GM23338 (cell line): ENCODE measurements at regions not wholly inside any gene's neighbourhood (a gene's known extent, or its start where the extent isn't known, plus 50 kb on each side); places are given as distances from the start of the nearest gene placed in this dataset.

ENCODE experiments used
- ATAC-seq: fragments of 200-7000 bp; cut with Tn5 transposase; 3 replicates; pipeline ENCODE4 v1.9.1; 2020
- DNase-seq: peaks from one replicate; pipeline ENCODE4 v3.0.0-alpha.2; 2015; ENCODE audit warnings: low spot score
- H2AFZ ChIP-seq: fragments of 200-600 bp; sonication (generic); 2 replicates; pipeline ENCODE4 v1.8.0; 2016; ENCODE audit warnings: antibody characterized with exemption, mild to moderate bottlenecking, moderate library complexity
- H3F3A ChIP-seq: fragments of 200-600 bp; sonication (generic); replicated peaks from 2 replicates; pipeline ENCODE4 v1.8.0; 2017; ENCODE audit warnings: antibody characterized with exemption, mixed run types, low read depth
- H3K27ac ChIP-seq: fragments of 200-600 bp; sonication (generic); 2 replicates; pipeline ENCODE4 v1.6.1; 2016; ENCODE audit warnings: low read depth
- H3K27me3 ChIP-seq: fragments of 200-600 bp; sonication (generic); 2 replicates; pipeline ENCODE4 v1.8.0; 2016; ENCODE audit warnings: mild to moderate bottlenecking, mixed run types, moderate library complexity; ENCODE audit not compliant: insufficient read depth
- H3K36me3 ChIP-seq: fragments of 200-600 bp; sonication (generic); 2 replicates; pipeline ENCODE4 v1.8.0; 2016; ENCODE audit warnings: mild to moderate bottlenecking; ENCODE audit not compliant: insufficient read depth
- H3K4me1 ChIP-seq: fragments of 200-600 bp; sonication (generic); 2 replicates; pipeline ENCODE4 v1.8.0; 2016; ENCODE audit warnings: mild to moderate bottlenecking, moderate library complexity; ENCODE audit not compliant: insufficient read depth
- H3K4me2 ChIP-seq: fragments of 200-600 bp; sonication (generic); 2 replicates; pipeline ENCODE4 v1.7.1; 2017; ENCODE audit warnings: mixed run types
- H3K4me3 ChIP-seq: fragments of 200-600 bp; sonication (generic); 2 replicates; pipeline ENCODE4 v1.6.1; 2016; ENCODE audit warnings: mixed run types
- H3K79me2 ChIP-seq: fragments of 200-600 bp; sonication (generic); replicated peaks from 2 replicates; pipeline ENCODE4 v1.8.0; 2017; ENCODE audit warnings: mild to moderate bottlenecking; ENCODE audit not compliant: insufficient read depth
- H3K9me2 ChIP-seq: fragments of 200-600 bp; sonication (generic); 2 replicates; pipeline ENCODE4 v1.8.0; 2017; ENCODE audit not compliant: insufficient read depth
- H4K20me1 ChIP-seq: fragments of 200-600 bp; sonication (generic); replicated peaks from 2 replicates; pipeline ENCODE4 v1.8.0; 2017; ENCODE audit warnings: mild to moderate bottlenecking; ENCODE audit not compliant: insufficient read depth
- H3K27ac Mint-ChIP-seq: 2 replicates; pipeline ENCODE4 v1.8.0; 2020; ENCODE audit warnings: inconsistent platforms, mild to moderate bottlenecking, moderate library complexity, mixed read lengths
- H3K27me3 Mint-ChIP-seq: 3 replicates; pipeline ENCODE4 v1.8.0; 2022; ENCODE audit warnings: low read depth, mild to moderate bottlenecking, moderate library complexity, mixed read lengths, inconsistent platforms; ENCODE audit not compliant: insufficient read depth, poor library complexity
- H3K36me3 Mint-ChIP-seq: 3 replicates; pipeline ENCODE4 v1.8.0; 2021; ENCODE audit warnings: low read depth, mild to moderate bottlenecking, inconsistent platforms, moderate library complexity, mixed read lengths
- H3K4me1 Mint-ChIP-seq: 3 replicates; pipeline ENCODE4 v1.8.0; 2020; ENCODE audit warnings: mild to moderate bottlenecking, inconsistent platforms, mixed read lengths
- H3K4me3 Mint-ChIP-seq: 3 replicates; pipeline ENCODE4 v1.8.0; 2021; ENCODE audit warnings: moderate library complexity, mild to moderate bottlenecking, inconsistent platforms, mixed read lengths
- H3K9me3 Mint-ChIP-seq: 3 replicates; pipeline ENCODE4 v1.8.0; 2020; ENCODE audit warnings: moderate library complexity, mild to moderate bottlenecking, inconsistent platforms, mixed read lengths
- CREB1 ChIP-seq: fragments of 250-450 bp; sonication (Bioruptor Pico); IDR thresholded peaks from 2 replicates; pipeline ENCODE4 v1.5.0; 2020; ENCODE audit warnings: low read depth, mild to moderate bottlenecking, moderate library complexity
- EZH2 ChIP-seq: fragments of 200-600 bp; sonication (generic); IDR thresholded peaks from one replicate; pipeline ENCODE4 v1.8.0; 2017; ENCODE audit warnings: antibody characterized with exemption, mild to moderate bottlenecking, low read depth; ENCODE audit not compliant: unreplicated experiment
- EZH2phosphoT487 ChIP-seq: fragments of 200-600 bp; sonication (generic); IDR thresholded peaks from one replicate; pipeline ENCODE4 v1.8.1; 2018; ENCODE audit warnings: antibody characterized with exemption; ENCODE audit not compliant: unreplicated experiment
- JUNB ChIP-seq: IDR thresholded peaks from one replicate; pipeline ENCODE4 v1.6.1; 2016; ENCODE audit warnings: antibody characterized with exemption; ENCODE audit not compliant: unreplicated experiment
- NANOG ChIP-seq: IDR thresholded peaks from 2 replicates; pipeline ENCODE4 v1.6.1; 2016; ENCODE audit warnings: antibody characterized with exemption, borderline replicate concordance
- POLR2AphosphoS5 ChIP-seq: IDR thresholded peaks from 2 replicates; pipeline ENCODE4 v1.6.1; 2016; ENCODE audit warnings: antibody characterized with exemption, low read depth
- STAT1 ChIP-seq: IDR thresholded peaks from one replicate; pipeline ENCODE4 v1.6.1; 2016; ENCODE audit warnings: antibody characterized with exemption; ENCODE audit not compliant: unreplicated experiment
- ZNF114 ChIP-seq: fragments of 250-450 bp; sonication (Bioruptor Pico); IDR thresholded peaks from 2 replicates; pipeline ENCODE4 v1.5.0; 2020; ENCODE audit warnings: mild to moderate bottlenecking, moderate library complexity
- ZNF331 ChIP-seq: fragments of 250-450 bp; sonication (Bioruptor Pico); IDR thresholded peaks from 2 replicates; pipeline ENCODE4 v1.5.0; 2020; ENCODE audit warnings: low read depth, mild to moderate bottlenecking, moderate library complexity
- TF ChIP-seq, protein P1 (sequence below): fragments of 250-450 bp; sonication (Bioruptor Pico); IDR thresholded peaks from 2 replicates; pipeline ENCODE4 v1.5.0; 2020; ENCODE audit warnings: mild to moderate bottlenecking, moderate library complexity
- TF ChIP-seq, protein P2 (sequence below): IDR thresholded peaks from one replicate; pipeline ENCODE4 v1.6.1; 2018; ENCODE audit warnings: antibody characterized with exemption; ENCODE audit not compliant: unreplicated experiment
- TF ChIP-seq, protein P3 (sequence below): IDR thresholded peaks from 2 replicates; pipeline ENCODE4 v1.6.1; 2016; ENCODE audit warnings: antibody characterized with exemption
- TF ChIP-seq, protein P4 (sequence below), 2 experiments: fragments of 200-600 bp in 1 of 2; sonication (generic) in 1 of 2; conservative IDR thresholded peaks; 2 replicates each; pipeline versions ENCODE4 v1.5.1 to v1.6.1; 2016 to 2017; ENCODE audit warnings: antibody characterized with exemption in 2 of 2, low read depth in 2 of 2, mild to moderate bottlenecking in 2 of 2, moderate library complexity in 1 of 2

DNA sequence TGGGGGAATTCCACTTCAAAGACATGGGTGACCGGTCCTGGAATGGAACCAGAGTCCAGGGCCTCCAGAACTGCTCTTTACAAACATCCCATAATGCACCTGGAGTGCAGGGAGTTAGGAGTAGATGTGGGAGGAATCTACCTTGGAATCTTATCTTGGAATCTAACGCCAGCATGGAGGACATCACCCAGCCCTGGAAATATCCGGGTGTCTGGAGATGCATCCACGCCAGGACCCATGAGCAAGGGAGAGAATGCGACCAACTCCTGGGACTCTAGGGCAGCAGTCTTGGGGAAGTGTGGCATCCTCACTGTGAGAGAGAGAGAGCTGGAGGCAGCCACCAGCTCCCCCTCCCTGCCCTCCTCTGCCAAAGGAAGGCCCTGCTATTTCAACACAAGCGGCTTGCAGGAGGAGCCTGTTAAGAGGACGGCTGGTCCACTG, 211.8 kb downstream of the UQCRFS1 start:
- Histone ChIP-seq H3K4me1 (no peaks in the 10 kb centered on the region), H3K4me3 (no peak overlapping the region), H3K4me2 (no peak overlapping the region), H3K36me3 (no peaks in the 10 kb centered on the region), H3K27ac (no peak overlapping the region), H3K27me3 (no peaks in the 10 kb centered on the region), H3F3A (no peaks in the 10 kb centered on the region), H3K9me2 (no peaks in the 10 kb centered on the region), H2AFZ (peak overlapping the region; percentile 25; the same call in 1 of the 2 replicates), H3K79me2 (no peaks in the 10 kb centered on the region), H4K20me1 (no peaks in the 10 kb centered on the region)
- no peak overlapping the region for H3K27ac Mint-ChIP-seq
- no peak; the same call in 2 of the 3 replicates for ATAC-seq
- peaks cover 18% of the 10 kb centered on the region for H3K4me1 Mint-ChIP-seq
- peaks cover 16% of the 10 kb centered on the region for H3K36me3 Mint-ChIP-seq
- no peak for TF ChIP-seq POLR2AphosphoS5
- TF ChIP-seq ZNF331 = no peak
- TF ChIP-seq STAT1 = no peak
- TF ChIP-seq JUNB = no peak
- no peak for TF ChIP-seq EZH2phosphoT487
- TF ChIP-seq, protein P1, sequence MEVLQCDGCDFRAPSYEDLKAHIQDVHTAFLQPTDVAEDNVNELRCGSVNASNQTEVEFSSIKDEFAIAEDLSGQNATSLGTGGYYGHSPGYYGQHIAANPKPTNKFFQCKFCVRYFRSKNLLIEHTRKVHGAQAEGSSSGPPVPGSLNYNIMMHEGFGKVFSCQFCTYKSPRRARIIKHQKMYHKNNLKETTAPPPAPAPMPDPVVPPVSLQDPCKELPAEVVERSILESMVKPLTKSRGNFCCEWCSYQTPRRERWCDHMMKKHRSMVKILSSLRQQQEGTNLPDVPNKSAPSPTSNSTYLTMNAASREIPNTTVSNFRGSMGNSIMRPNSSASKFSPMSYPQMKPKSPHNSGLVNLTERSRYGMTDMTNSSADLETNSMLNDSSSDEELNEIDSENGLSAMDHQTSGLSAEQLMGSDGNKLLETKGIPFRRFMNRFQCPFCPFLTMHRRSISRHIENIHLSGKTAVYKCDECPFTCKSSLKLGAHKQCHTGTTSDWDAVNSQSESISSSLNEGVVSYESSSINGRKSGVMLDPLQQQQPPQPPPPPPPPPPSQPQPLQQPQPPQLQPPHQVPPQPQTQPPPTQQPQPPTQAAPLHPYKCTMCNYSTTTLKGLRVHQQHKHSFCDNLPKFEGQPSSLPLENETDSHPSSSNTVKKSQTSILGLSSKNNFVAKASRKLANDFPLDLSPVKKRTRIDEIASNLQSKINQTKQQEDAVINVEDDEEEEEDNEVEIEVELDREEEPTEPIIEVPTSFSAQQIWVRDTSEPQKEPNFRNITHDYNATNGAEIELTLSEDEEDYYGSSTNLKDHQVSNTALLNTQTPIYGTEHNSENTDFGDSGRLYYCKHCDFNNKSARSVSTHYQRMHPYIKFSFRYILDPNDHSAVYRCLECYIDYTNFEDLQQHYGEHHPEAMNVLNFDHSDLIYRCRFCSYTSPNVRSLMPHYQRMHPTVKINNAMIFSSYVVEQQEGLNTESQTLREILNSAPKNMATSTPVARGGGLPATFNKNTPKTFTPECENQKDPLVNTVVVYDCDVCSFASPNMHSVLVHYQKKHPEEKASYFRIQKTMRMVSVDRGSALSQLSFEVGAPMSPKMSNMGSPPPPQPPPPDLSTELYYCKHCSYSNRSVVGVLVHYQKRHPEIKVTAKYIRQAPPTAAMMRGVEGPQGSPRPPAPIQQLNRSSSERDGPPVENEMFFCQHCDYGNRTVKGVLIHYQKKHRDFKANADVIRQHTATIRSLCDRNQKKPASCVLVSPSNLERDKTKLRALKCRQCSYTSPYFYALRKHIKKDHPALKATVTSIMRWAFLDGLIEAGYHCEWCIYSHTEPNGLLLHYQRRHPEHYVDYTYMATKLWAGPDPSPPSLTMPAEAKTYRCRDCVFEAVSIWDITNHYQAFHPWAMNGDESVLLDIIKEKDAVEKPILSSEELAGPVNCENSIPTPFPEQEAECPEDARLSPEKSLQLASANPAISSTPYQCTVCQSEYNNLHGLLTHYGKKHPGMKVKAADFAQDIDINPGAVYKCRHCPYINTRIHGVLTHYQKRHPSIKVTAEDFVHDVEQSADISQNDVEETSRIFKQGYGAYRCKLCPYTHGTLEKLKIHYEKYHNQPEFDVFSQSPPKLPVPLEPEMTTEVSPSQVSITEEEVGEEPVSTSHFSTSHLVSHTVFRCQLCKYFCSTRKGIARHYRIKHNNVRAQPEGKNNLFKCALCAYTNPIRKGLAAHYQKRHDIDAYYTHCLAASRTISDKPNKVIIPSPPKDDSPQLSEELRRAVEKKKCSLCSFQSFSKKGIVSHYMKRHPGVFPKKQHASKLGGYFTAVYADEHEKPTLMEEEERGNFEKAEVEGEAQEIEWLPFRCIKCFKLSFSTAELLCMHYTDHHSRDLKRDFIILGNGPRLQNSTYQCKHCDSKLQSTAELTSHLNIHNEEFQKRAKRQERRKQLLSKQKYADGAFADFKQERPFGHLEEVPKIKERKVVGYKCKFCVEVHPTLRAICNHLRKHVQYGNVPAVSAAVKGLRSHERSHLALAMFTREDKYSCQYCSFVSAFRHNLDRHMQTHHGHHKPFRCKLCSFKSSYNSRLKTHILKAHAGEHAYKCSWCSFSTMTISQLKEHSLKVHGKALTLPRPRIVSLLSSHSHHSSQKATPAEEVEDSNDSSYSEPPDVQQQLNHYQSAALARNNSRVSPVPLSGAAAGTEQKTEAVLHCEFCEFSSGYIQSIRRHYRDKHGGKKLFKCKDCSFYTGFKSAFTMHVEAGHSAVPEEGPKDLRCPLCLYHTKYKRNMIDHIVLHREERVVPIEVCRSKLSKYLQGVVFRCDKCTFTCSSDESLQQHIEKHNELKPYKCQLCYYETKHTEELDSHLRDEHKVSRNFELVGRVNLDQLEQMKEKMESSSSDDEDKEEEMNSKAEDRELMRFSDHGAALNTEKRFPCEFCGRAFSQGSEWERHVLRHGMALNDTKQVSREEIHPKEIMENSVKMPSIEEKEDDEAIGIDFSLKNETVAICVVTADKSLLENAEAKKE = no peak
- TF ChIP-seq, protein P2, sequence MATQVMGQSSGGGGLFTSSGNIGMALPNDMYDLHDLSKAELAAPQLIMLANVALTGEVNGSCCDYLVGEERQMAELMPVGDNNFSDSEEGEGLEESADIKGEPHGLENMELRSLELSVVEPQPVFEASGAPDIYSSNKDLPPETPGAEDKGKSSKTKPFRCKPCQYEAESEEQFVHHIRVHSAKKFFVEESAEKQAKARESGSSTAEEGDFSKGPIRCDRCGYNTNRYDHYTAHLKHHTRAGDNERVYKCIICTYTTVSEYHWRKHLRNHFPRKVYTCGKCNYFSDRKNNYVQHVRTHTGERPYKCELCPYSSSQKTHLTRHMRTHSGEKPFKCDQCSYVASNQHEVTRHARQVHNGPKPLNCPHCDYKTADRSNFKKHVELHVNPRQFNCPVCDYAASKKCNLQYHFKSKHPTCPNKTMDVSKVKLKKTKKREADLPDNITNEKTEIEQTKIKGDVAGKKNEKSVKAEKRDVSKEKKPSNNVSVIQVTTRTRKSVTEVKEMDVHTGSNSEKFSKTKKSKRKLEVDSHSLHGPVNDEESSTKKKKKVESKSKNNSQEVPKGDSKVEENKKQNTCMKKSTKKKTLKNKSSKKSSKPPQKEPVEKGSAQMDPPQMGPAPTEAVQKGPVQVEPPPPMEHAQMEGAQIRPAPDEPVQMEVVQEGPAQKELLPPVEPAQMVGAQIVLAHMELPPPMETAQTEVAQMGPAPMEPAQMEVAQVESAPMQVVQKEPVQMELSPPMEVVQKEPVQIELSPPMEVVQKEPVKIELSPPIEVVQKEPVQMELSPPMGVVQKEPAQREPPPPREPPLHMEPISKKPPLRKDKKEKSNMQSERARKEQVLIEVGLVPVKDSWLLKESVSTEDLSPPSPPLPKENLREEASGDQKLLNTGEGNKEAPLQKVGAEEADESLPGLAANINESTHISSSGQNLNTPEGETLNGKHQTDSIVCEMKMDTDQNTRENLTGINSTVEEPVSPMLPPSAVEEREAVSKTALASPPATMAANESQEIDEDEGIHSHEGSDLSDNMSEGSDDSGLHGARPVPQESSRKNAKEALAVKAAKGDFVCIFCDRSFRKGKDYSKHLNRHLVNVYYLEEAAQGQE = no peak
- TF ChIP-seq, protein P3, sequence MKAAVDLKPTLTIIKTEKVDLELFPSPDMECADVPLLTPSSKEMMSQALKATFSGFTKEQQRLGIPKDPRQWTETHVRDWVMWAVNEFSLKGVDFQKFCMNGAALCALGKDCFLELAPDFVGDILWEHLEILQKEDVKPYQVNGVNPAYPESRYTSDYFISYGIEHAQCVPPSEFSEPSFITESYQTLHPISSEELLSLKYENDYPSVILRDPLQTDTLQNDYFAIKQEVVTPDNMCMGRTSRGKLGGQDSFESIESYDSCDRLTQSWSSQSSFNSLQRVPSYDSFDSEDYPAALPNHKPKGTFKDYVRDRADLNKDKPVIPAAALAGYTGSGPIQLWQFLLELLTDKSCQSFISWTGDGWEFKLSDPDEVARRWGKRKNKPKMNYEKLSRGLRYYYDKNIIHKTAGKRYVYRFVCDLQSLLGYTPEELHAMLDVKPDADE = no peak
- TF ChIP-seq NANOG = no peak
- no peak for TF ChIP-seq EZH2
- no peak for TF ChIP-seq CREB1 (CRISPR knock-in tag)
- TF ChIP-seq ZNF114 (CRISPR knock-in tag) = no peak
- TF ChIP-seq, protein P4, sequence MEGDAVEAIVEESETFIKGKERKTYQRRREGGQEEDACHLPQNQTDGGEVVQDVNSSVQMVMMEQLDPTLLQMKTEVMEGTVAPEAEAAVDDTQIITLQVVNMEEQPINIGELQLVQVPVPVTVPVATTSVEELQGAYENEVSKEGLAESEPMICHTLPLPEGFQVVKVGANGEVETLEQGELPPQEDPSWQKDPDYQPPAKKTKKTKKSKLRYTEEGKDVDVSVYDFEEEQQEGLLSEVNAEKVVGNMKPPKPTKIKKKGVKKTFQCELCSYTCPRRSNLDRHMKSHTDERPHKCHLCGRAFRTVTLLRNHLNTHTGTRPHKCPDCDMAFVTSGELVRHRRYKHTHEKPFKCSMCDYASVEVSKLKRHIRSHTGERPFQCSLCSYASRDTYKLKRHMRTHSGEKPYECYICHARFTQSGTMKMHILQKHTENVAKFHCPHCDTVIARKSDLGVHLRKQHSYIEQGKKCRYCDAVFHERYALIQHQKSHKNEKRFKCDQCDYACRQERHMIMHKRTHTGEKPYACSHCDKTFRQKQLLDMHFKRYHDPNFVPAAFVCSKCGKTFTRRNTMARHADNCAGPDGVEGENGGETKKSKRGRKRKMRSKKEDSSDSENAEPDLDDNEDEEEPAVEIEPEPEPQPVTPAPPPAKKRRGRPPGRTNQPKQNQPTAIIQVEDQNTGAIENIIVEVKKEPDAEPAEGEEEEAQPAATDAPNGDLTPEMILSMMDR (conservative IDR thresholded peaks at IDR 0.05; ENCODE audit: low read depth in 2 of 2) = no peak
- peaks cover 26% of the 10 kb centered on the region for H3K9me3 Mint-ChIP-seq
- no peak for DNase-seq
- peaks cover 11% of the 10 kb centered on the region for H3K27me3 Mint-ChIP-seq
- H3K4me3 Mint-ChIP-seq = no peak overlapping the region
